ENCODE measurements at regions not wholly inside any gene's neighbourhood (a gene's known extent, or its start where the extent isn't known, plus 50 kb on each side); places are given as distances from the start of the nearest gene placed in this dataset.

DNA sequence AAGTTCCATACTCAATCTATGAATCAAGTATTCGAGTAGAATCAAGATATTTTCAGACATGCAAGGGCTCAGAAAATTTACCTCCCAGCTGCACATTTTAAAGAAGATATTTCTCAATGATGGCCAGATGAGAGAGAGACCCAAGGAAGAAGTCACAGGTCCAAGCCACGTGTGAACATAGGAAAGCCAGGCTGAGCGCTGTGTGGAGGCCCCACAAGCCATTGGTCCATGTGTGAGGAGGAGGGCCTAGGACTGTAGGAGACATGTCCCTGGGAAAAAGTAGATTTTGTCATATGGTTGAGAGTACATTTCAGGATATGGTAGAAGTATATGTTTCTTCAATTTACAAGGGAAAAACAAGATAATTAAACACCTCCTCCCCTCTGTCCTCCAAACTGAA, 115.8 kb upstream of the RPS23 start:
- ATAC-seq (no peak), DNase-seq (ENCODE audit: low read depth, low spot score) (no peak)
- Histone ChIP-seq H3K27ac (ENCODE audit: low read length) (no peak overlapping the region), H3K27me3 (ENCODE audit: control insufficient read depth, insufficient read depth, low read length) (no peaks in the 10 kb centered on the region), H3K36me3 (ENCODE audit: control insufficient read depth, insufficient read depth, low read length) (no peaks in the 10 kb centered on the region), H3K4me3 (ENCODE audit: low read depth in 2 of 2, low read length in 2 of 2) (no peak overlapping the region), H3K4me1 (ENCODE audit: control insufficient read depth, insufficient read depth, low read length) (no peaks in the 10 kb centered on the region), H3K9me3 (ENCODE audit: control insufficient read depth, insufficient read depth, low read depth, low read length) (no peaks in the 10 kb centered on the region)
- intact Hi-C loops (cut with micrococcal nuclease; ENCODE audit: unreplicated experiment): no loop called here
- BruUV-seq (replicated peaks): no TSS peak
- TF ChIP-seq POLR2AphosphoS5 (IDR thresholded peaks at IDR 0.05; ENCODE audit: low read depth, low read length) (no peak), SIN3A (IDR thresholded peaks at IDR 0.05; ENCODE audit: borderline replicate concordance, insufficient read depth, low read depth, low read length) (no peak), TCF7L2 (IDR thresholded peaks at IDR 0.05; ENCODE audit: low read depth, low read length) (no peak)
- TF ChIP-seq, protein P1, sequence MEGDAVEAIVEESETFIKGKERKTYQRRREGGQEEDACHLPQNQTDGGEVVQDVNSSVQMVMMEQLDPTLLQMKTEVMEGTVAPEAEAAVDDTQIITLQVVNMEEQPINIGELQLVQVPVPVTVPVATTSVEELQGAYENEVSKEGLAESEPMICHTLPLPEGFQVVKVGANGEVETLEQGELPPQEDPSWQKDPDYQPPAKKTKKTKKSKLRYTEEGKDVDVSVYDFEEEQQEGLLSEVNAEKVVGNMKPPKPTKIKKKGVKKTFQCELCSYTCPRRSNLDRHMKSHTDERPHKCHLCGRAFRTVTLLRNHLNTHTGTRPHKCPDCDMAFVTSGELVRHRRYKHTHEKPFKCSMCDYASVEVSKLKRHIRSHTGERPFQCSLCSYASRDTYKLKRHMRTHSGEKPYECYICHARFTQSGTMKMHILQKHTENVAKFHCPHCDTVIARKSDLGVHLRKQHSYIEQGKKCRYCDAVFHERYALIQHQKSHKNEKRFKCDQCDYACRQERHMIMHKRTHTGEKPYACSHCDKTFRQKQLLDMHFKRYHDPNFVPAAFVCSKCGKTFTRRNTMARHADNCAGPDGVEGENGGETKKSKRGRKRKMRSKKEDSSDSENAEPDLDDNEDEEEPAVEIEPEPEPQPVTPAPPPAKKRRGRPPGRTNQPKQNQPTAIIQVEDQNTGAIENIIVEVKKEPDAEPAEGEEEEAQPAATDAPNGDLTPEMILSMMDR (IDR thresholded peaks at IDR 0.05): no peak
- TF ChIP-seq, protein P2, sequence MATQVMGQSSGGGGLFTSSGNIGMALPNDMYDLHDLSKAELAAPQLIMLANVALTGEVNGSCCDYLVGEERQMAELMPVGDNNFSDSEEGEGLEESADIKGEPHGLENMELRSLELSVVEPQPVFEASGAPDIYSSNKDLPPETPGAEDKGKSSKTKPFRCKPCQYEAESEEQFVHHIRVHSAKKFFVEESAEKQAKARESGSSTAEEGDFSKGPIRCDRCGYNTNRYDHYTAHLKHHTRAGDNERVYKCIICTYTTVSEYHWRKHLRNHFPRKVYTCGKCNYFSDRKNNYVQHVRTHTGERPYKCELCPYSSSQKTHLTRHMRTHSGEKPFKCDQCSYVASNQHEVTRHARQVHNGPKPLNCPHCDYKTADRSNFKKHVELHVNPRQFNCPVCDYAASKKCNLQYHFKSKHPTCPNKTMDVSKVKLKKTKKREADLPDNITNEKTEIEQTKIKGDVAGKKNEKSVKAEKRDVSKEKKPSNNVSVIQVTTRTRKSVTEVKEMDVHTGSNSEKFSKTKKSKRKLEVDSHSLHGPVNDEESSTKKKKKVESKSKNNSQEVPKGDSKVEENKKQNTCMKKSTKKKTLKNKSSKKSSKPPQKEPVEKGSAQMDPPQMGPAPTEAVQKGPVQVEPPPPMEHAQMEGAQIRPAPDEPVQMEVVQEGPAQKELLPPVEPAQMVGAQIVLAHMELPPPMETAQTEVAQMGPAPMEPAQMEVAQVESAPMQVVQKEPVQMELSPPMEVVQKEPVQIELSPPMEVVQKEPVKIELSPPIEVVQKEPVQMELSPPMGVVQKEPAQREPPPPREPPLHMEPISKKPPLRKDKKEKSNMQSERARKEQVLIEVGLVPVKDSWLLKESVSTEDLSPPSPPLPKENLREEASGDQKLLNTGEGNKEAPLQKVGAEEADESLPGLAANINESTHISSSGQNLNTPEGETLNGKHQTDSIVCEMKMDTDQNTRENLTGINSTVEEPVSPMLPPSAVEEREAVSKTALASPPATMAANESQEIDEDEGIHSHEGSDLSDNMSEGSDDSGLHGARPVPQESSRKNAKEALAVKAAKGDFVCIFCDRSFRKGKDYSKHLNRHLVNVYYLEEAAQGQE (IDR thresholded peaks at IDR 0.05; ENCODE audit: insufficient read depth in 1 of 2, low read depth in 2 of 2, low read length in 1 of 2): no peak
- POLR2A ChIA-PET: no interaction called here
- CTCF ChIA-PET: no interaction called here
- in situ Hi-C loops (cut with HindIII; ENCODE audit: low pct_unique_long_range_greater_than_20kb, low sequenced_read_pairs): no loop called here

DNA sequence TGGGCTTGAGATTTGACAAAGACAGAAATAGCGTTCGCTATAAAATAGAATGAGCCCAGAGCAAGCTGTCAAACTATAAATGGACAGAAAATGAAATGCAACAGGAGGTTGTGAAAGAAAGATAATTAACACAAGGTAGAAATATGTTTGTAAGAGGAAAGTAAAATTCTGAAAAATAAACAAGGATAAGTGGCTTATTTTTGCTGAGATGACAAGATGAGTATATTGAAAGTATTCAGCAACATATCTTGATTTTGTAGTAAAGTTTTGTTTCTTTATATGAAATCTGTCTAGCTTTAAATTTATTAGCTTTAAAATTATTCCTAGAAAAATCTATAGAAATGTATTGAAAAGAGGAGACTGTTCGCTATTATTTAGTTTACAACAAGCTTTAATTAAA, 111.9 kb upstream of the RPS23 start:
- Histone ChIP-seq H3K27me3 (ENCODE audit: control insufficient read depth, insufficient read depth, low read length) (peaks cover 3% of the 10 kb centered on the region; the same call in 1 of the 2 replicates), H3K4me1 (ENCODE audit: control insufficient read depth, insufficient read depth, low read length) (no peaks in the 10 kb centered on the region), H3K4me3 (ENCODE audit: low read depth in 2 of 2, low read length in 2 of 2) (no peak overlapping the region), H3K27ac (ENCODE audit: low read length) (no peak overlapping the region), H3K36me3 (ENCODE audit: control insufficient read depth, insufficient read depth, low read length) (no peaks in the 10 kb centered on the region), H3K9me3 (ENCODE audit: control insufficient read depth, insufficient read depth, low read depth, low read length) (no peaks in the 10 kb centered on the region)
- no peak for TF ChIP-seq TCF7L2 (IDR thresholded peaks at IDR 0.05; ENCODE audit: low read depth, low read length)
- DNase-seq (ENCODE audit: low read depth, low spot score) (no peak), ATAC-seq (no peak)
- intact Hi-C loops (cut with micrococcal nuclease; ENCODE audit: unreplicated experiment): no loop called here
- POLR2A ChIA-PET: no interaction called here
- BruUV-seq (replicated peaks): no TSS peak
- CTCF ChIA-PET: no interaction called here
- in situ Hi-C loops (cut with HindIII; ENCODE audit: low pct_unique_long_range_greater_than_20kb, low sequenced_read_pairs): no loop called here

DNA sequence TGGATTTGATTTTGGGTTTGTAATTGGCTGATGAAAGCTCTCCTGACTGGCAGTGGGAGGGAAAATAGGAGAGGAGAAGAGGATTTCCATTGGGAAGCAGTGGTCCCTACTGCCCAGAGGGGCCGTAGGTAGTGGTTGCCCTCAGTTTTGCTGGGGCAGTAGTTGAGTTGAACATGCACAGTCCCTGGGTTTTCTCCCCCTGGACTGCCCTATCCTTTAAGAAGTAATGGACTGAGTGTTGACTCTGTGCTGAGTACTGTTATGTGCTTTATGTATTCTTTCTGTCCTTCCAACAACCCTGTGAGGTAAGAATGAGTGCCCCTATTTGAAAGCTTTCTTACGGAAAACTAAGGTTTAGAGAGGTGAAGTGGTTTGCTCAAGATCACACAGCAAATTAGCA, 111.2 kb upstream of the RPS23 start:
- TF ChIP-seq POLR2AphosphoS5 (IDR thresholded peaks at IDR 0.05; ENCODE audit: low read depth, low read length) (no peak), TCF7L2 (IDR thresholded peaks at IDR 0.05; ENCODE audit: low read depth, low read length) (no peak), SIN3A (IDR thresholded peaks at IDR 0.05; ENCODE audit: borderline replicate concordance, insufficient read depth, low read depth, low read length) (no peak)
- TF ChIP-seq, protein P2 (IDR thresholded peaks at IDR 0.05; ENCODE audit: insufficient read depth in 1 of 2, low read depth in 2 of 2, low read length in 1 of 2): no peak
- TF ChIP-seq, protein P1 (IDR thresholded peaks at IDR 0.05): no peak
- Histone ChIP-seq H3K27ac (ENCODE audit: low read length) (no peak overlapping the region), H3K4me3 (ENCODE audit: low read depth in 2 of 2, low read length in 2 of 2) (no peak overlapping the region), H3K27me3 (ENCODE audit: control insufficient read depth, insufficient read depth, low read length) (peaks cover 3% of the 10 kb centered on the region; the same call in 1 of the 2 replicates), H3K4me1 (ENCODE audit: control insufficient read depth, insufficient read depth, low read length) (no peaks in the 10 kb centered on the region), H3K36me3 (ENCODE audit: control insufficient read depth, insufficient read depth, low read length) (no peaks in the 10 kb centered on the region), H3K9me3 (ENCODE audit: control insufficient read depth, insufficient read depth, low read depth, low read length) (no peaks in the 10 kb centered on the region)
- POLR2A ChIA-PET: no interaction called here
- ATAC-seq (no peak), DNase-seq (ENCODE audit: low read depth, low spot score) (no peak)
- CTCF ChIA-PET: no interaction called here
- intact Hi-C loops (cut with micrococcal nuclease; ENCODE audit: unreplicated experiment): no loop called here
- no TSS peak for BruUV-seq (replicated peaks)
- in situ Hi-C loops (cut with HindIII; ENCODE audit: low pct_unique_long_range_greater_than_20kb, low sequenced_read_pairs): no loop called here
